ENCODE measurements at regions not wholly inside any gene's neighbourhood (a gene's known extent, or its start where the extent isn't known, plus 50 kb on each side); places are given as distances from the start of the nearest gene placed in this dataset.

DNA sequence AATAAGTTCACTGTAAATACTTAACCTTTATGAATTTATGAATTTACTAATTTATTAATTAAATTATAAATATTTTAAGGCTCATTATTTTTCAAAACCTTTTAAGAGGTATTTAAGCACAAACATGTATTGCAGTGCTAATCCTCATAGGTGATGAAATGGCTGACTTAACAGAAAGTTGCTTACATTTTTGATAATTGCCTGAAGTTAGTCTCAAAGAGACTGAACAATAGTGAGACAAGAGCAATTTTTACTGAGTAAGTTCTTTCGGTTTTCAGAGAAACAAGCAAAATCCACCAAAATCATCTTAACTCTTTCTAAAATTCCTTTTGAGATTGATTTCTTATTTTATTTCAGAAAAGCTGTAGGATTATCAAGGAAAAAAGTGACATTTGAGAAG, 137.3 kb upstream of the VGLL2 start:
- ChIA-PET CTCF (interaction anchor here (0.6 kb wide), 1 partner anchor 131 kb away, joined by 3 read pairs; no protein-coding TSS in a partner anchor), POLR2A (no interaction called here)
- no peaks in the 10 kb centered on the region for H3K4me1 ChIP-seq (ENCODE audit: control insufficient read depth, insufficient read depth, low read length)
- H3K4me3 ChIP-seq (ENCODE audit: low read depth, low read length), result no peak overlapping the region
- no peaks in the 10 kb centered on the region for H3K9me3 ChIP-seq (ENCODE audit: control insufficient read depth, insufficient read depth, low read depth, low read length)
- no peak overlapping the region for H3K27ac ChIP-seq (ENCODE audit: extremely low read depth, low read depth, low read length)
- no peaks in the 10 kb centered on the region for H3K36me3 ChIP-seq (ENCODE audit: control insufficient read depth in 2 of 2, insufficient read depth in 1 of 2, low read length in 2 of 2)
- TF ChIP-seq ZNF660 (tag by site-specific recombination; IDR thresholded peaks at IDR 0.05), result no peak
- TF ChIP-seq ZNF639 (tag by site-specific recombination; IDR thresholded peaks at IDR 0.05), result no peak
- TF ChIP-seq ZNF76 (tag by site-specific recombination; IDR thresholded peaks at IDR 0.05; ENCODE audit: borderline replicate concordance, low read depth), result no peak
- TF ChIP-seq ZNF140 (tag by site-specific recombination; IDR thresholded peaks at IDR 0.05), result no peak
- TF ChIP-seq ZNF16 (tag by site-specific recombination; IDR thresholded peaks at IDR 0.05; ENCODE audit: low read depth), result no peak

DNA sequence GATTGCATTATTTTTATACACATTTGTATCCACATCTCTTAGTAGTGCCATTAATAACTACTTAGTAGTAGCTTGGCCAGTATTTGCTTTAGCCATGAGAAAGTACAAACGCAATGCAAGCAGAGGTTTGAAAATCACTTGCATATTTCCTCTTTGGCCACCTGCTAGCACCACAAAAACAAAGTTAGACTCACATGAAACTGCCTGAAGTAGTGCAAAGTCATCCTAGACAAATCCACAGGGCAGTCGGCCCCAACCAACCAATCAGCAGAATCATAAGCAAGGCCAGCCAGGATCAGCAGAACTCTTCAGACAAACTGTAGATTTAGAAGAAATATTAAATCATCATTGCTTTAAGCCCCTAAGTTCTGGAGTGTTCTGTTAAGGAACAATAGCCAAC, 135.2 kb upstream of the VGLL2 start:
- H3K27ac ChIP-seq (ENCODE audit: extremely low read depth, low read depth, low read length), result no peak overlapping the region
- no peak for TF ChIP-seq ZNF133 (tag by site-specific recombination; IDR thresholded peaks at IDR 0.05)
- no peak for TF ChIP-seq ZIC2 (tag by site-specific recombination; IDR thresholded peaks at IDR 0.05)
- TF ChIP-seq ZNF335 (tag by site-specific recombination; conservative IDR thresholded peaks at IDR 0.05), result no peak
- no peak for TF ChIP-seq ZNF658 (tag by site-specific recombination; IDR thresholded peaks at IDR 0.05)
- no peak for TF ChIP-seq ZNF610 (tag by site-specific recombination; IDR thresholded peaks at IDR 0.05; ENCODE audit: borderline replicate concordance)
- TF ChIP-seq, protein P1, sequence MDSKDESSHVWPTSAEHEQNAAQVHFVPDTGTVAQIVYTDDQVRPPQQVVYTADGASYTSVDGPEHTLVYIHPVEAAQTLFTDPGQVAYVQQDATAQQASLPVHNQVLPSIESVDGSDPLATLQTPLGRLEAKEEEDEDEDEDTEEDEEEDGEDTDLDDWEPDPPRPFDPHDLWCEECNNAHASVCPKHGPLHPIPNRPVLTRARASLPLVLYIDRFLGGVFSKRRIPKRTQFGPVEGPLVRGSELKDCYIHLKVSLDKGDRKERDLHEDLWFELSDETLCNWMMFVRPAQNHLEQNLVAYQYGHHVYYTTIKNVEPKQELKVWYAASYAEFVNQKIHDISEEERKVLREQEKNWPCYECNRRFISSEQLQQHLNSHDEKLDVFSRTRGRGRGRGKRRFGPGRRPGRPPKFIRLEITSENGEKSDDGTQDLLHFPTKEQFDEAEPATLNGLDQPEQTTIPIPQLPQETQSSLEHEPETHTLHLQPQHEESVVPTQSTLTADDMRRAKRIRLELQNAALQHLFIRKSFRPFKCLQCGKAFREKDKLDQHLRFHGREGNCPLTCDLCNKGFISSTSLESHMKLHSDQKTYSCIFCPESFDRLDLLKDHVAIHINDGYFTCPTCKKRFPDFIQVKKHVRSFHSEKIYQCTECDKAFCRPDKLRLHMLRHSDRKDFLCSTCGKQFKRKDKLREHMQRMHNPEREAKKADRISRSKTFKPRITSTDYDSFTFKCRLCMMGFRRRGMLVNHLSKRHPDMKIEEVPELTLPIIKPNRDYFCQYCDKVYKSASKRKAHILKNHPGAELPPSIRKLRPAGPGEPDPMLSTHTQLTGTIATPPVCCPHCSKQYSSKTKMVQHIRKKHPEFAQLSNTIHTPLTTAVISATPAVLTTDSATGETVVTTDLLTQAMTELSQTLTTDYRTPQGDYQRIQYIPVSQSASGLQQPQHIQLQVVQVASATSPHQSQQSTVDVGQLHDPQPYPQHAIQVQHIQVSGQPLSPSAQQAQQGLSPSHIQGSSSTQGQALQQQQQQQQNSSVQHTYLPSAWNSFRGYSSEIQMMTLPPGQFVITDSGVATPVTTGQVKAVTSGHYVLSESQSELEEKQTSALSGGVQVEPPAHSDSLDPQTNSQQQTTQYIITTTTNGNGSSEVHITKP (tag by site-specific recombination; IDR thresholded peaks at IDR 0.05), result no peak
- no peak for TF ChIP-seq ZNF510 (tag by site-specific recombination; IDR thresholded peaks at IDR 0.05; ENCODE audit: insufficient replicate concordance)
- TF ChIP-seq ZNF660 (tag by site-specific recombination; IDR thresholded peaks at IDR 0.05), result no peak
- no peak for TF ChIP-seq ZNF776 (tag by site-specific recombination; IDR thresholded peaks at IDR 0.05; ENCODE audit: borderline replicate concordance)
- H3K36me3 ChIP-seq (ENCODE audit: control insufficient read depth in 2 of 2, insufficient read depth in 1 of 2, low read length in 2 of 2), result no peaks in the 10 kb centered on the region
- no peaks in the 10 kb centered on the region for H3K9me3 ChIP-seq (ENCODE audit: control insufficient read depth, insufficient read depth, low read depth, low read length)
- no peaks in the 10 kb centered on the region for H3K4me1 ChIP-seq (ENCODE audit: control insufficient read depth, insufficient read depth, low read length)
- CTCF ChIA-PET, result no interaction called here
- H3K4me3 ChIP-seq (ENCODE audit: low read depth, low read length), result no peak overlapping the region
- POLR2A ChIA-PET, result no interaction called here

DNA sequence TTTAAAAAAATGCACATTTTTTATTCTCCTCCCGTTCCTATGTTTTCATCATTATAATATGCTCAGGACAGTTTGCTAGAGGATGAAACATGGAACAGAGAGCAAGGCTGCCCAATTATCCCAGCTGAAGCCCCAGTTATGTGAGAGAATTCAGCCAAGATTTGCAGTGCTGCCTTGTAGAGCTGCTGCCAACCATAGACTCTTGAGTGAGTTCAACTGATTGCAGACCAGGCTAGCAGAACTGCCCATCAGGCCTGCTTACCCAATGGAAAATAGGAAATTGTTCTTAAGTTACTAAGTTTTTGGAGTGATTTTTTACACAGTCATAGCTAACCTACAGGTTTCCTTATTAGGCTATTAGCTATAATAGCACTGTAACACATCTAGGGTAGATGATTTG, 128.7 kb upstream of the VGLL2 start:
- no peaks in the 10 kb centered on the region for H3K9me3 ChIP-seq (ENCODE audit: control insufficient read depth, insufficient read depth, low read depth, low read length)
- POLR2A ChIA-PET, result no interaction called here
- CTCF ChIA-PET, result no interaction called here
- H3K4me3 ChIP-seq (ENCODE audit: low read depth, low read length), result no peak overlapping the region
- no peaks in the 10 kb centered on the region for H3K4me1 ChIP-seq (ENCODE audit: control insufficient read depth, insufficient read depth, low read length)
- H3K36me3 ChIP-seq (ENCODE audit: control insufficient read depth in 2 of 2, insufficient read depth in 1 of 2, low read length in 2 of 2), result no peaks in the 10 kb centered on the region
- no peak overlapping the region for H3K27ac ChIP-seq (ENCODE audit: extremely low read depth, low read depth, low read length)
- no peak for TF ChIP-seq ZNF561 (tag by site-specific recombination; IDR thresholded peaks at IDR 0.05; ENCODE audit: borderline replicate concordance)
- TF ChIP-seq AEBP2 (tag by site-specific recombination; IDR thresholded peaks at IDR 0.05; ENCODE audit: borderline replicate concordance), result no peak
- no peak for TF ChIP-seq ZNF112 (tag by site-specific recombination; IDR thresholded peaks at IDR 0.05)
- TF ChIP-seq ZNF776 (tag by site-specific recombination; IDR thresholded peaks at IDR 0.05; ENCODE audit: borderline replicate concordance), result no peak
- no peak for TF ChIP-seq SP3 (tag by site-specific recombination; IDR thresholded peaks at IDR 0.05)
- no peak for TF ChIP-seq HOXA7 (CRISPR knock-in tag; IDR thresholded peaks at IDR 0.05; ENCODE audit: borderline replicate concordance)
- no peak for TF ChIP-seq SCRT1 (tag by site-specific recombination; IDR thresholded peaks at IDR 0.05; ENCODE audit: borderline replicate concordance)
- TF ChIP-seq ZNF514 (tag by site-specific recombination; IDR thresholded peaks at IDR 0.05), result no peak
- TF ChIP-seq ZNF549 (tag by site-specific recombination; IDR thresholded peaks at IDR 0.05), result no peak
- no peak for TF ChIP-seq ZNF148 (tag by site-specific recombination; IDR thresholded peaks at IDR 0.05; ENCODE audit: borderline replicate concordance)
